ENCODE measurements at regions not wholly inside any gene's neighbourhood (a gene's known extent, or its start where the extent isn't known, plus 50 kb on each side); places are given as distances from the start of the nearest gene placed in this dataset.

- FAIRE-seq (peak; percentile 28), DNase-seq (ENCODE audit: low read depth) (no peak)
- no peak for TF ChIP-seq CTCF (IDR thresholded peaks at IDR 0.05; ENCODE audit: insufficient read depth, low read length, severe bottlenecking)
- Histone ChIP-seq H3K4me3 (ENCODE audit: low read depth, low read length) (no peak overlapping the region), H3K27me3 (ENCODE audit: control insufficient read depth, insufficient read depth, low read length) (no peaks in the 10 kb centered on the region), H3K36me3 (ENCODE audit: control insufficient read depth, insufficient read depth, low read length) (no peaks in the 10 kb centered on the region)
These were observed 812.1 kb downstream of the TBC1D22A start for GRCh38 chr22:47574556-47574955.

GRCh38 chr22:47573141-47573540, 810.7 kb downstream of the TBC1D22A start:
- DNase-seq (ENCODE audit: low read depth) (no peak), FAIRE-seq (no peak)
- Histone ChIP-seq H3K36me3 (ENCODE audit: control insufficient read depth, insufficient read depth, low read length) (no peaks in the 10 kb centered on the region), H3K27me3 (ENCODE audit: control insufficient read depth, insufficient read depth, low read length) (no peaks in the 10 kb centered on the region), H3K4me3 (ENCODE audit: low read depth, low read length) (no peak overlapping the region)
- no peak for TF ChIP-seq CTCF (IDR thresholded peaks at IDR 0.05; ENCODE audit: insufficient read depth, low read length, severe bottlenecking)

- no peak overlapping the region for H3K4me3 ChIP-seq (ENCODE audit: low read depth, low read length)
- FAIRE-seq, result peak; percentile 62
- H3K36me3 ChIP-seq (ENCODE audit: control insufficient read depth, insufficient read depth, low read length), result no peaks in the 10 kb centered on the region
- no peak for DNase-seq (ENCODE audit: low read depth)
- H3K27me3 ChIP-seq (ENCODE audit: control insufficient read depth, insufficient read depth, low read length), result no peaks in the 10 kb centered on the region
- TF ChIP-seq CTCF (IDR thresholded peaks at IDR 0.05; ENCODE audit: insufficient read depth, low read length, severe bottlenecking), result no peak
These were observed 810.0 kb downstream of the TBC1D22A start for GRCh38 chr22:47572443-47572842.

GRCh38 chr22:47571616-47572015, 809.2 kb downstream of the TBC1D22A start:
- H3K27me3 ChIP-seq (ENCODE audit: control insufficient read depth, insufficient read depth, low read length), result no peaks in the 10 kb centered on the region
- TF ChIP-seq CTCF (IDR thresholded peaks at IDR 0.05; ENCODE audit: insufficient read depth, low read length, severe bottlenecking), result no peak
- H3K4me3 ChIP-seq (ENCODE audit: low read depth, low read length), result no peak overlapping the region
- H3K36me3 ChIP-seq (ENCODE audit: control insufficient read depth, insufficient read depth, low read length), result no peaks in the 10 kb centered on the region
- DNase-seq (ENCODE audit: low read depth) (no peak), FAIRE-seq (no peak)

- Histone ChIP-seq H3K27me3 (ENCODE audit: control insufficient read depth, insufficient read depth, low read length) (no peaks in the 10 kb centered on the region), H3K36me3 (ENCODE audit: control insufficient read depth, insufficient read depth, low read length) (no peaks in the 10 kb centered on the region), H3K4me3 (ENCODE audit: low read depth, low read length) (no peak overlapping the region)
- no peak for TF ChIP-seq CTCF (IDR thresholded peaks at IDR 0.05; ENCODE audit: insufficient read depth, low read length, severe bottlenecking)
- FAIRE-seq (no peak), DNase-seq (ENCODE audit: low read depth) (no peak)
These were observed 808.4 kb downstream of the TBC1D22A start for GRCh38 chr22:47570851-47571250.

GRCh38 chr22:47570300-47570685, 807.8 kb downstream of the TBC1D22A start:
- FAIRE-seq (no peak), DNase-seq (ENCODE audit: low read depth) (no peak)
- no peaks in the 10 kb centered on the region for H3K36me3 ChIP-seq (ENCODE audit: control insufficient read depth, insufficient read depth, low read length)

More at GRCh38 chr22:47570300-47570685, 807.8 kb downstream of the TBC1D22A start:
- TF ChIP-seq CTCF (IDR thresholded peaks at IDR 0.05; ENCODE audit: insufficient read depth, low read length, severe bottlenecking), result no peak
- H3K27me3 ChIP-seq (ENCODE audit: control insufficient read depth, insufficient read depth, low read length), result no peaks in the 10 kb centered on the region
- no peak overlapping the region for H3K4me3 ChIP-seq (ENCODE audit: low read depth, low read length)

Measured in bronchial epithelial cell (primary cell).